ENCODE measurements at regions not wholly inside any gene's neighbourhood (a gene's known extent, or its start where the extent isn't known, plus 50 kb on each side); places are given as distances from the start of the nearest gene placed in this dataset.

DNA sequence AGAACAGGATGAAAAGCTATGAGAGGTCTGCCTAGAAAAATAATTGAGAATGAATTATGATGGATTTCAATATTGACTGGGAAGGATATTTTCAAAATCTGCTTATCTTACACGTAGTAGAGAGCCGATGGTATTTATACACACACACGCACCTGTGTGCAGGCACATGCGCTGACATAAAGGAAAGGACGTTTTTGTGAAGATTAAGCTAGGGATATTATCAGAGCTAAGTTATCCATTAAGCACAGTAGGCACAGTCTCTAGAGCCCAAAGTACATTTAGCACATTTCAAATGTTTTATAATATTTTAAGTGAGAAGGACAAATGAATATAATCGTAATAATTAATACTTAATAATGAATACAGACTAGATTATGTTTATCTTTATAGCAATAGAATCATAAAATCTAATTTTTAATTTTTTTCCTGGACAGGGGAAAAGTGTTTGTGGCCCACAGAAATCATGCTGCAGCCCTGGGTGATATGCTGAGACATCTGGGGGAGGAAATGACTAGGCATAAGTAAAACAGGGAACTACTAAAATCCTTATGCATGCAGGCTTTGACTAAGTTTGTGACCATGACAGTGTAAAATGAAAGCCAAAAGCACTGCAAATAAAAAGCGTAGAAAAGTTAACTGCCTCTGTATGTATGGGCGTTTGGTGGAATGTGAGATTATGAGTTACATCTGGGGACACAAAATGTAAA is 146.1 kb downstream of the KITLG start:
- TF ChIP-seq, protein P1, sequence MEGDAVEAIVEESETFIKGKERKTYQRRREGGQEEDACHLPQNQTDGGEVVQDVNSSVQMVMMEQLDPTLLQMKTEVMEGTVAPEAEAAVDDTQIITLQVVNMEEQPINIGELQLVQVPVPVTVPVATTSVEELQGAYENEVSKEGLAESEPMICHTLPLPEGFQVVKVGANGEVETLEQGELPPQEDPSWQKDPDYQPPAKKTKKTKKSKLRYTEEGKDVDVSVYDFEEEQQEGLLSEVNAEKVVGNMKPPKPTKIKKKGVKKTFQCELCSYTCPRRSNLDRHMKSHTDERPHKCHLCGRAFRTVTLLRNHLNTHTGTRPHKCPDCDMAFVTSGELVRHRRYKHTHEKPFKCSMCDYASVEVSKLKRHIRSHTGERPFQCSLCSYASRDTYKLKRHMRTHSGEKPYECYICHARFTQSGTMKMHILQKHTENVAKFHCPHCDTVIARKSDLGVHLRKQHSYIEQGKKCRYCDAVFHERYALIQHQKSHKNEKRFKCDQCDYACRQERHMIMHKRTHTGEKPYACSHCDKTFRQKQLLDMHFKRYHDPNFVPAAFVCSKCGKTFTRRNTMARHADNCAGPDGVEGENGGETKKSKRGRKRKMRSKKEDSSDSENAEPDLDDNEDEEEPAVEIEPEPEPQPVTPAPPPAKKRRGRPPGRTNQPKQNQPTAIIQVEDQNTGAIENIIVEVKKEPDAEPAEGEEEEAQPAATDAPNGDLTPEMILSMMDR (IDR thresholded peaks at IDR 0.05; ENCODE audit: low read depth, low read length, missing control alignments), result no peak
- DNase-seq (ENCODE audit: low read depth), result peak; percentile 13
- no peak overlapping the region for H3K4me3 ChIP-seq (ENCODE audit: low read depth, low read length)

DNA sequence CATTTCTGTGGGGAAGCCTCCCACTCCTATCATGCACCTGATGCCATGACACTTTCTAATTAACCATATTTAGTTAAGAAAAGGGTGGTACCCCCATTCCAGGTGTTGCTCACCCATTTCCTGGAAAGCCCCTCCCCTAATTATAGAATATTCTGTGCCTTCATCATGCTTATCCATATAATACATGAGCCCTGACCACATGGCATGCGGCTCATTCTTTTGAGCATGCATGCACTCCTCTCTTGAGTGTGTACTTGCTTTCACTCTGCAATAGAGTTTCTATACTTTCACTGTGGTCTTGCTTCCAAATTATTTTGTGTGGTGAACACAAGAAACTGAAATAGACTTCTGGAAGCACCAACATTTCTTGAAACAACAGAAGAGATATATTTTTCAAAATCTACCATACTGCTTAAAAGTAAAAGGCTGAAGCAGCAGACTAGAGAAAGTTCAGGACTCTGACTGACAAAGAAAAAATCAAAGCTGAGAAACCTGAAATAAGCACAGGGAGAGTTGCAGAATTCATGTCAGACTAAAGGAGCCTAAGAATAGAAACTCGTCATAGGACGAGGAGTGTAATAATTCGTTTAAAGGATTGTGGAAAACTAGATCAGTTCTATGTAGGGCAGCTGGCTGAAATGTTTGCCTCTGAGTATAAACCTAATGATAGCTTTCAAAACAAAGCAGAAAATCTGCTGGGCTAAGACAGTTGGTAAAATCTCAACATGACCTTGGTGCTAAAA is 144.8 kb downstream of the KITLG start:
- H3K4me3 ChIP-seq (ENCODE audit: low read depth, low read length), result no peak overlapping the region
- TF ChIP-seq, protein P1 (IDR thresholded peaks at IDR 0.05; ENCODE audit: low read depth, low read length, missing control alignments), result no peak
- no peak for DNase-seq (ENCODE audit: low read depth)

DNA sequence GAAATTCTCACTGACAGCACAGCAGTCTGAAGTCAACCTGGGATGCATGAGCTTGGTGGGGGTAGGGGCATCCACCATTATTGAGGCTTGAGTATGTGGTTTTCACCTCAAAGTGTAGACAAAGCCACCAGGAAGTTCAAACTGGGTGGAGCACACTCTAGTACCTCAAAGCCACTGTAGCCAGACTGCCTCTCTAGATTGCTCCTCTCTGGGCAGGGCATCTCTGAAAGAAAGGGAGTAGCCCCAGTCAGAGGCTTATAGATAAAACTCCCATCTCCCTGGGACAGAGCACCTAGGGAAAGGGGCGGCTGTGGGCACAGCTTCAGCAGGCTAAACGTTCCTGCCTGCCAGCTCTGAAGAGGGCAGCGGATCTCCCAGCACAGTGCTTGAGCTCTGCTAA is 143.0 kb downstream of the KITLG start:
- H3K4me3 ChIP-seq (ENCODE audit: low read depth, low read length), result no peak overlapping the region

More for the DNA sequence above, 143.0 kb downstream of the KITLG start:
- DNase-seq (ENCODE audit: low read depth), result no peak
- TF ChIP-seq, protein P1 (IDR thresholded peaks at IDR 0.05; ENCODE audit: low read depth, low read length, missing control alignments), result no peak

All from GM12864 (cell line).